ENCODE measurements at regions not wholly inside any gene's neighbourhood (a gene's known extent, or its start where the extent isn't known, plus 50 kb on each side); places are given as distances from the start of the nearest gene placed in this dataset.

- Histone ChIP-seq H2AFZ (ENCODE audit: low read length) (no peak overlapping the region), H3K9me3 (ENCODE audit: low read length) (no peaks in the 10 kb centered on the region), H3K4me2 (ENCODE audit: low read depth, low read length) (no peak overlapping the region), H3K36me3 (replicated peaks in 1 of 2; ENCODE audit: control insufficient read depth in 1 of 2, insufficient read depth in 2 of 2, low read length in 2 of 2) (no peaks in the 10 kb centered on the region), H4K20me1 (ENCODE audit: insufficient read depth, low read length) (no peaks in the 10 kb centered on the region), H3K9ac (ENCODE audit: insufficient read depth, low read depth, low read length) (no peak overlapping the region), H3K27me3 (ENCODE audit: control insufficient read depth in 1 of 2, insufficient read depth in 2 of 2, low read length in 2 of 2) (peaks cover 0 to 11% of the 10 kb centered on the region in 2 experiments; a peak in 2 of 5 replicates), H3K79me2 (ENCODE audit: insufficient read depth, low read length) (no peaks in the 10 kb centered on the region), H3K27ac (ENCODE audit: extremely low read length, insufficient read depth, low read length) (no peak overlapping the region), H3K4me1 (ENCODE audit: insufficient read depth, low read length) (no peaks in the 10 kb centered on the region), H3K4me3 (replicated peaks in 1 of 3; ENCODE audit: insufficient read depth in 1 of 3, low read depth in 2 of 3, low read length in 3 of 3) (no peak overlapping the region)
- ChIA-PET POLR2A (no interaction called here), CTCF (ENCODE audit: low intra/inter-chr PET ratio, low total read pairs) (no interaction called here)
- WGBS (ENCODE audit: low lambda C conversion rate): 61% methylated on average over 2 of the region's 3 CpGs
- DNase-seq (ENCODE audit: low spot score) (no peak), ATAC-seq (no peak), FAIRE-seq (no peak)
- in situ Hi-C loops (cut with HindIII; ENCODE audit: extremely low pct_ligation_motif_present, low pct_unique_long_range_greater_than_20kb): no loop called here
- intact Hi-C loops (cut with micrococcal nuclease; ENCODE audit: unreplicated experiment): no loop called here
- BruUV-seq (replicated peaks): no TSS peak
- no peak for TF ChIP-seq RFX1 (IDR thresholded peaks at IDR 0.05)
- no peak for TF ChIP-seq MAFF (IDR thresholded peaks at IDR 0.05; ENCODE audit: low read depth, low read length)
- TF ChIP-seq LRRFIP1 (CRISPR knock-in tag; conservative IDR thresholded peaks at IDR 0.05): no peak
- TF ChIP-seq ZNF678 (CRISPR knock-in tag; IDR thresholded peaks at IDR 0.05): no peak
- no peak for TF ChIP-seq STAT6 (CRISPR knock-in tag; IDR thresholded peaks at IDR 0.05; ENCODE audit: borderline replicate concordance)
- no peak for TF ChIP-seq TBX2 (CRISPR knock-in tag; IDR thresholded peaks at IDR 0.05; ENCODE audit: borderline replicate concordance)
- TF ChIP-seq TP53 (CRISPR knock-in tag; conservative IDR thresholded peaks at IDR 0.05): no peak
- TF ChIP-seq ZFP91 (CRISPR knock-in tag; IDR thresholded peaks at IDR 0.05; ENCODE audit: borderline replicate concordance): no peak
- TF ChIP-seq TBX3 (IDR thresholded peaks at IDR 0.05; ENCODE audit: borderline replicate concordance): no peak
- no peak for TF ChIP-seq RNF219 (CRISPR knock-in tag; IDR thresholded peaks at IDR 0.05)
- TF ChIP-seq ZNF275 (CRISPR knock-in tag; IDR thresholded peaks at IDR 0.05; ENCODE audit: borderline replicate concordance): no peak
- no peak for TF ChIP-seq MZF1 (CRISPR knock-in tag; IDR thresholded peaks at IDR 0.05; ENCODE audit: borderline replicate concordance)
- TF ChIP-seq ZNF850 (CRISPR knock-in tag; conservative IDR thresholded peaks at IDR 0.05): no peak
- no peak for TF ChIP-seq MATR3 (CRISPR knock-in tag; IDR thresholded peaks at IDR 0.05)
- TF ChIP-seq ZNF616 (CRISPR knock-in tag; IDR thresholded peaks at IDR 0.05; ENCODE audit: low read depth): no peak
These were observed 70.6 kb upstream of the ZBTB18 start for GRCh38 chr1:243980471-243980870.

Measured in HepG2 (cell line).